KOPT-K1 (cell line): ENCODE measurements at regions not wholly inside any gene's neighbourhood (a gene's known extent, or its start where the extent isn't known, plus 50 kb on each side); places are given as distances from the start of the nearest gene placed in this dataset.

Source experiments
- H3K27ac ChIP-seq: fragments of 200-600 bp; sonication (generic); 2 replicates; pipeline ENCODE4 v1.5.1; 2016; ENCODE audit warnings: antibody characterized with exemption, mild to moderate bottlenecking, low read depth, low read length; ENCODE audit not compliant: poor library complexity, severe bottlenecking
- H3K36me3 ChIP-seq: fragments of 200-600 bp; sonication (generic); 2 replicates; pipeline ENCODE4 v1.5.1; 2017; ENCODE audit warnings: antibody characterized with exemption, mild to moderate bottlenecking, low read length, moderate library complexity; ENCODE audit not compliant: insufficient read depth
- H3K9me3 ChIP-seq: fragments of 200-600 bp; sonication (generic); 2 replicates; pipeline ENCODE4 v1.5.1; 2017; ENCODE audit warnings: antibody characterized with exemption, low read length, mild to moderate bottlenecking; ENCODE audit not compliant: insufficient read depth, poor library complexity, severe bottlenecking

- Histone ChIP-seq H3K36me3 (no peaks in the 10 kb centered on the region), H3K9me3 (peaks cover 15% of the 10 kb centered on the region), H3K27ac (no peak overlapping the region)
These were observed 132.9 kb upstream of the DIO3 start for GRCh38 chr14:101428409-101428808.

DNA sequence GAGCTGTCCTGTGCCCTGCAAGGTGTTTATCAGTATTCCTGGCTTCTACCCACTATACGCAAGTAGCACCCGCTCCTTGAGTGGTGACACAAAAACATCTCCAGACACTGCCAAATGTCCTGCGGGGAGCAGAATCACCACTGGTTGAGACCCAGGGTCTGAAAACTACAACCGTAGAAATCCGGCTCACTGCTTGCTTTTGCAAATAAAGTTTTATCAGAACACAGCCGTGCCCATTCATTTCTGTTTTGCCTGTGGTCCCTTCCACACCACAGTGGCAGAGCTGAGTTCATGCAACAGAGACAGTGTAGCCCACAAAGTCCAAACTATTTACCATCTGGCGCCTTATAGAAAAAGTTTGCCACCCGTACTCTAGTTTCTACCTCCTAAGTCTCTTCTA lies 125.7 kb upstream of the DIO3 start:
- Histone ChIP-seq H3K9me3 (peaks cover 2% of the 10 kb centered on the region), H3K36me3 (no peaks in the 10 kb centered on the region), H3K27ac (no peak overlapping the region)

DNA sequence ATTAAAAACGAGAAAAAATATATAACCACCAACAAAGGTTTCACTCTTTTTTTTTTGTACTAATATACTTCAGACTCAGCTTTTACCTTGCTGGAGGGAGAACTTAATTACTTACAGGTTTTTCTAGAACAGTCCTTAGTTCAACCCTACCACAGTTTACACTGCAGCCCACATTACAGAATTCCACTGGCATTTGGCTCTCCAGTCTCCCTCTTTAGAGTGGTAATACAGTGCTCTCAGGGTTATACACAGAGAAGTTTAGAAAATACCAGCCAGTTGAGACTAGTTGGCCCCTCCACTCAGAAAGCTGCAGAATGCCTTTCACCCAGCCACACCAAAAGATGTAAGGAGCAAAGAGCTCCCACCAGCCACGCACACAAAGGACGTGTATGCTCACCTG lies 122.3 kb upstream of the DIO3 start:
- no peak overlapping the region for H3K27ac ChIP-seq
- H3K9me3 ChIP-seq = peaks cover 2% of the 10 kb centered on the region
- no peaks in the 10 kb centered on the region for H3K36me3 ChIP-seq

- Histone ChIP-seq H3K27ac (no peak overlapping the region), H3K36me3 (no peaks in the 10 kb centered on the region), H3K9me3 (peaks cover 2% of the 10 kb centered on the region)
These were observed 120.8 kb upstream of the DIO3 start for GRCh38 chr14:101440496-101440895.

DNA sequence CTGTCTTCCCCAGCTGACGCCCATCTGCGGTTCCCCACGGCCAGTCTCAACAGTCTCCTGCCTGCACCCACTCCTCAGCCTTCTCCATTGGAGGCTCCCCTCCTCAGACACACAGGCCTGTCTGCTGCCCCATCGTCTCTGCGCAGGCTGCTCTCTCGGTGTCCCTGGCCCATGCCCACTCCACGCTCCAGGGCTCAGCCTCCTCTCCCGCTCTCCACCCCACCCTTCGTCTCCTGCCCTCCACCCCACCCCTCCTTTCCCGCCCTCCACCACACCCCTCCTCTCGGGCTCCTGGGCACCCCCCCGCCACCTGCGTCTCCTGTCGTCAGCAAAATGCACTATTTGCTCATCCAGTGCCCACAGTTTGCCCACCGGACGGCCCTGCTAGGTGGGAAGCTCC lies 119.6 kb upstream of the DIO3 start:
- H3K36me3 ChIP-seq = no peaks in the 10 kb centered on the region
- H3K9me3 ChIP-seq = no peaks in the 10 kb centered on the region

GRCh38 chr14:101442451-101442850 lies 118.8 kb upstream of the DIO3 start:
- Histone ChIP-seq H3K27ac (no peak overlapping the region), H3K36me3 (no peaks in the 10 kb centered on the region)

More for the DNA sequence above, 119.6 kb upstream of the DIO3 start:
- H3K27ac ChIP-seq = no peak overlapping the region

GRCh38 chr14:101444116-101444515 lies 117.2 kb upstream of the DIO3 start:
- Histone ChIP-seq H3K27ac (no peak overlapping the region), H3K9me3 (no peaks in the 10 kb centered on the region), H3K36me3 (no peaks in the 10 kb centered on the region)

More at GRCh38 chr14:101442451-101442850, 118.8 kb upstream of the DIO3 start:
- H3K9me3 ChIP-seq = no peaks in the 10 kb centered on the region

- H3K27ac ChIP-seq = no peak overlapping the region
- H3K9me3 ChIP-seq = no peaks in the 10 kb centered on the region
- no peaks in the 10 kb centered on the region for H3K36me3 ChIP-seq
These were observed 116.0 kb upstream of the DIO3 start for GRCh38 chr14:101445278-101445677.

- H3K9me3 ChIP-seq = no peaks in the 10 kb centered on the region
- no peaks in the 10 kb centered on the region for H3K36me3 ChIP-seq
- no peak overlapping the region for H3K27ac ChIP-seq
These were observed 114.8 kb upstream of the DIO3 start for GRCh38 chr14:101446387-101446969.

- Histone ChIP-seq H3K36me3 (no peaks in the 10 kb centered on the region), H3K27ac (no peak overlapping the region), H3K9me3 (peaks cover 4% of the 10 kb centered on the region)
These were observed 112.2 kb upstream of the DIO3 start for GRCh38 chr14:101449114-101449513.

DNA sequence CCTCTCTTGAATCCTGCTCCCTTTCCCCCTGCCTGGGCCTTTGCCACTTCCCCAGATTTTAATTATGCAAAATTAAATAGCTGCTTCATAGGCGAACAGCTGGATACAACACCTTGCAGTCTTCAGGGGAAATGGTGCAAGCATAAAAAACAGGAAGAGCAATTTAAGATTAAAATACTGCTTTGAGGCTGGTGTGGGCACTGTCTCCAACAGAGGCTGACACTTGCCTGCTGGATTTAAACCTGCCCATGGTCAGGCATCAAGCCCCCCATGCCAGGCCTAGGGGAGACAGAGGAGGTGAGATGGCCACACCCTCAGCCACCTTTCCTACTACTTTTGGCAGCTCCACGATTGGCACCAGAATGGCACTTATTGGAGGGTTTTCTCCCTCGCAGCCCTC lies 110.1 kb upstream of the DIO3 start:
- peaks cover 8% of the 10 kb centered on the region for H3K9me3 ChIP-seq
- no peak overlapping the region for H3K27ac ChIP-seq
- H3K36me3 ChIP-seq = no peaks in the 10 kb centered on the region

DNA sequence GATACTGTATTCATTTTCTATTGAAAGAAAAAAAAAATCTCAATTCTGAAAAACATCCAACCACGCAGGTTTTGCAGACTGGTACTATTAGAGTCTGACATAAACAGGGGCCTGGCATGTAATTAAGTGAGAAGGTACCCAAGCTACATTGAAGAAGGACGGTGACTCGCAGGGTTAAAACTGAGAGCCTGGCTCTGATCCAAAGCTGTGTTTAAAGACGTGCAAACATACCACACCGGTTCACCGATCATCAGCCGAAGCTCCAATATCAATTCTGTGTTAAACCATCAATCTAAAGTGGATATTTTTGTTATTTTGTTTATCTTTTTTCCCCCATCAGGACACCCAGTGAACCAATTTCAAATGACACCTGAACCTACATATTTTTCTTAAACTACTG lies 108.1 kb upstream of the DIO3 start:
- Histone ChIP-seq H3K36me3 (no peaks in the 10 kb centered on the region), H3K27ac (no peak overlapping the region), H3K9me3 (peaks cover 8% of the 10 kb centered on the region)

DNA sequence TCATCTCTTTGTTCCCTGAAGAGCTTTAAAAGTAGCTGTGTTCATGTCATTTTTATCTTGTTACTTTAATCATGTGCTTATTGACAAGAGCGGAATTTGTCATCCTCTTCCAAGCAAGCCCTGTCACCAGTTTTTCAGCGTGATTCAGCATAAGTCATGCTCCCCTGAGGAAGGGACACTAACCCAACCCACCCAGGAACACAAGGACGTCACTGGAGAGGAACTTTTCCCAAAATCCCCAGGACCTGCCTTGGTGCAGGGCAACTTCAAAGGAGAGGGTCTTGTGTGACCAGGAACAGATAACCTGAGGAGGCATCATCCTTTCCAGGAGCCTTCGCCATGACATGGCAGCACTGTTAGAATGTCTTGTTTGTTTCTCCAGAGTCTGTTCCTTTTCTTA lies 107.1 kb upstream of the DIO3 start:
- Histone ChIP-seq H3K27ac (no peak overlapping the region), H3K9me3 (peaks cover 8% of the 10 kb centered on the region), H3K36me3 (no peaks in the 10 kb centered on the region)

GRCh38 chr14:101456246-101457175 lies 104.8 kb upstream of the DIO3 start:
- peaks cover 8% of the 10 kb centered on the region for H3K9me3 ChIP-seq
- no peak overlapping the region for H3K27ac ChIP-seq
- H3K36me3 ChIP-seq = no peaks in the 10 kb centered on the region

GRCh38 chr14:101457301-101457935 lies 103.9 kb upstream of the DIO3 start:
- no peak overlapping the region for H3K27ac ChIP-seq
- H3K36me3 ChIP-seq = no peaks in the 10 kb centered on the region
- H3K9me3 ChIP-seq = peaks cover 8% of the 10 kb centered on the region
